ENCODE measurements at regions not wholly inside any gene's neighbourhood (a gene's known extent, or its start where the extent isn't known, plus 50 kb on each side); places are given as distances from the start of the nearest gene placed in this dataset.
"Not testable (repeated sequence)": the region's sequence is repeated elsewhere in the genome, so short reads cannot be mapped to it uniquely, and the experiment has no call there.

GRCh38 chr7:115178835-115179234 is 256.9 kb downstream of the MDFIC start (continued):
- no peak for TF ChIP-seq ZNF561 (tag by site-specific recombination; IDR thresholded peaks at IDR 0.05; ENCODE audit: borderline replicate concordance)
- TF ChIP-seq ZNF239 (tag by site-specific recombination; IDR thresholded peaks at IDR 0.05), result no peak

GRCh38 chr7:115177823-115178222 is 255.9 kb downstream of the MDFIC start:
- H3K36me3 ChIP-seq (ENCODE audit: control insufficient read depth in 2 of 2, insufficient read depth in 1 of 2, low read length in 2 of 2), result no peaks in the 10 kb centered on the region
- ChIA-PET POLR2A (no interaction called here), CTCF (no interaction called here)
- no peaks in the 10 kb centered on the region for H3K4me1 ChIP-seq (ENCODE audit: control insufficient read depth, insufficient read depth, low read length)
- H3K27ac ChIP-seq (ENCODE audit: extremely low read depth, low read depth, low read length), result no peak overlapping the region
- H3K4me3 ChIP-seq (ENCODE audit: low read depth, low read length), result no peak overlapping the region
- no peaks in the 10 kb centered on the region for H3K9me3 ChIP-seq (ENCODE audit: control insufficient read depth, insufficient read depth, low read depth, low read length)
- TF ChIP-seq ZNF366 (tag by site-specific recombination; conservative IDR thresholded peaks at IDR 0.05) (no peak), ZNF121 (tag by site-specific recombination; IDR thresholded peaks at IDR 0.05) (no peak), KLF7 (tag by site-specific recombination; IDR thresholded peaks at IDR 0.05; ENCODE audit: borderline replicate concordance) (no peak)

GRCh38 chr7:115177103-115177502 is 255.2 kb downstream of the MDFIC start:
- no peak for TF ChIP-seq ZNF768 (tag by site-specific recombination; IDR thresholded peaks at IDR 0.05)
- no peak for TF ChIP-seq ZBTB20 (tag by site-specific recombination; IDR thresholded peaks at IDR 0.05)
- no peak for TF ChIP-seq ZNF169 (tag by site-specific recombination; IDR thresholded peaks at IDR 0.05)
- no peak for TF ChIP-seq ZBTB44 (tag by site-specific recombination; IDR thresholded peaks at IDR 0.05)
- no peak for TF ChIP-seq ZNF112 (tag by site-specific recombination; IDR thresholded peaks at IDR 0.05)
- no peak for TF ChIP-seq ZNF239 (tag by site-specific recombination; IDR thresholded peaks at IDR 0.05)
- TF ChIP-seq ZSCAN5A (tag by site-specific recombination; IDR thresholded peaks at IDR 0.05), result no peak
- no peak for TF ChIP-seq ZNF747 (tag by site-specific recombination; IDR thresholded peaks at IDR 0.05)
- TF ChIP-seq ZNF549 (tag by site-specific recombination; IDR thresholded peaks at IDR 0.05), result no peak
- no peak for TF ChIP-seq ZNF350 (tag by site-specific recombination; IDR thresholded peaks at IDR 0.05)
- TF ChIP-seq, protein P1, sequence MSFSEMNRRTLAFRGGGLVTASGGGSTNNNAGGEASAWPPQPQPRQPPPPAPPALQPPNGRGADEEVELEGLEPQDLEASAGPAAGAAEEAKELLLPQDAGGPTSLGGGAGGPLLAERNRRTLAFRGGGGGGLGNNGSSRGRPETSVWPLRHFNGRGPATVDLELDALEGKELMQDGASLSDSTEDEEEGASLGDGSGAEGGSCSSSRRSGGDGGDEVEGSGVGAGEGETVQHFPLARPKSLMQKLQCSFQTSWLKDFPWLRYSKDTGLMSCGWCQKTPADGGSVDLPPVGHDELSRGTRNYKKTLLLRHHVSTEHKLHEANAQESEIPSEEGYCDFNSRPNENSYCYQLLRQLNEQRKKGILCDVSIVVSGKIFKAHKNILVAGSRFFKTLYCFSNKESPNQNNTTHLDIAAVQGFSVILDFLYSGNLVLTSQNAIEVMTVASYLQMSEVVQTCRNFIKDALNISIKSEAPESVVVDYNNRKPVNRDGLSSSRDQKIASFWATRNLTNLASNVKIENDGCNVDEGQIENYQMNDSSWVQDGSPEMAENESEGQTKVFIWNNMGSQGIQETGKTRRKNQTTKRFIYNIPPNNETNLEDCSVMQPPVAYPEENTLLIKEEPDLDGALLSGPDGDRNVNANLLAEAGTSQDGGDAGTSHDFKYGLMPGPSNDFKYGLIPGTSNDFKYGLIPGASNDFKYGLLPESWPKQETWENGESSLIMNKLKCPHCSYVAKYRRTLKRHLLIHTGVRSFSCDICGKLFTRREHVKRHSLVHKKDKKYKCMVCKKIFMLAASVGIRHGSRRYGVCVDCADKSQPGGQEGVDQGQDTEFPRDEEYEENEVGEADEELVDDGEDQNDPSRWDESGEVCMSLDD (tag by site-specific recombination; IDR thresholded peaks at IDR 0.05), result no peak
- TF ChIP-seq, protein P2, sequence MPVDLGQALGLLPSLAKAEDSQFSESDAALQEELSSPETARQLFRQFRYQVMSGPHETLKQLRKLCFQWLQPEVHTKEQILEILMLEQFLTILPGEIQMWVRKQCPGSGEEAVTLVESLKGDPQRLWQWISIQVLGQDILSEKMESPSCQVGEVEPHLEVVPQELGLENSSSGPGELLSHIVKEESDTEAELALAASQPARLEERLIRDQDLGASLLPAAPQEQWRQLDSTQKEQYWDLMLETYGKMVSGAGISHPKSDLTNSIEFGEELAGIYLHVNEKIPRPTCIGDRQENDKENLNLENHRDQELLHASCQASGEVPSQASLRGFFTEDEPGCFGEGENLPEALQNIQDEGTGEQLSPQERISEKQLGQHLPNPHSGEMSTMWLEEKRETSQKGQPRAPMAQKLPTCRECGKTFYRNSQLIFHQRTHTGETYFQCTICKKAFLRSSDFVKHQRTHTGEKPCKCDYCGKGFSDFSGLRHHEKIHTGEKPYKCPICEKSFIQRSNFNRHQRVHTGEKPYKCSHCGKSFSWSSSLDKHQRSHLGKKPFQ (tag by site-specific recombination; IDR thresholded peaks at IDR 0.05), result no peak
- TF ChIP-seq FEZF1 (tag by site-specific recombination; IDR thresholded peaks at IDR 0.05), result no peak
- H3K4me1 ChIP-seq (ENCODE audit: control insufficient read depth, insufficient read depth, low read length), result no peaks in the 10 kb centered on the region
- POLR2A ChIA-PET, result no interaction called here
- no peaks in the 10 kb centered on the region for H3K36me3 ChIP-seq (ENCODE audit: control insufficient read depth in 2 of 2, insufficient read depth in 1 of 2, low read length in 2 of 2)
- H3K9me3 ChIP-seq (ENCODE audit: control insufficient read depth, insufficient read depth, low read depth, low read length), result no peaks in the 10 kb centered on the region
- H3K4me3 ChIP-seq (ENCODE audit: low read depth, low read length), result no peak overlapping the region
- CTCF ChIA-PET, result no interaction called here
- no peak overlapping the region for H3K27ac ChIP-seq (ENCODE audit: extremely low read depth, low read depth, low read length)

GRCh38 chr7:115172397-115172796 is 250.5 kb downstream of the MDFIC start:
- H3K9me3 ChIP-seq (ENCODE audit: control insufficient read depth, insufficient read depth, low read depth, low read length); H3K27ac ChIP-seq (ENCODE audit: extremely low read depth, low read depth, low read length); H3K4me1 ChIP-seq (ENCODE audit: control insufficient read depth, insufficient read depth, low read length); H3K36me3 ChIP-seq (ENCODE audit: control insufficient read depth in 2 of 2, insufficient read depth in 1 of 2, low read length in 2 of 2); POLR2A ChIA-PET; CTCF ChIA-PET; H3K4me3 ChIP-seq (ENCODE audit: low read depth, low read length): not testable (repeated sequence)
